Psoas muscle (tissue), 7 donors: ENCODE measurements at regions not wholly inside any gene's neighbourhood (a gene's known extent, or its start where the extent isn't known, plus 50 kb on each side); places are given as distances from the start of the nearest gene placed in this dataset.

Experiments used
- ATAC-seq, 4 donors: fragments of 200-7000 bp; cut with Tn5 transposase; one replicate each; pipeline ENCODE4 v1.9.1; 2020; ENCODE audit warnings: moderate library complexity in 3 of 4, mild to moderate bottlenecking in 2 of 4
- DNase-seq, 2 donors: peaks; one replicate each; pipeline ENCODE4 v3.0.0-alpha.2; 2020
- H3K27ac ChIP-seq: fragments of 200-600 bp; one replicate; pipeline ENCODE4 v1.8.0; 2022
- H3K27me3 ChIP-seq, 3 donors: fragments of 200-600 bp in 1 of 3; one replicate each; pipeline versions ENCODE4 v1.6.1 to v1.8.0; 2013 to 2022; ENCODE audit warnings: low read length in 2 of 3, mild to moderate bottlenecking in 2 of 3, moderate library complexity in 1 of 3; ENCODE audit not compliant: insufficient read depth in 3 of 3
- H3K36me3 ChIP-seq, 2 donors: fragments of 200-600 bp in 1 of 2; one replicate each; pipeline versions ENCODE4 v1.6.1 to v1.8.0; 2013 to 2022; ENCODE audit warnings: low read depth in 1 of 2, mild to moderate bottlenecking in 1 of 2, moderate library complexity in 1 of 2; ENCODE audit not compliant: insufficient read depth in 1 of 2
- H3K4me1 ChIP-seq: fragments of 200-600 bp; one replicate; pipeline ENCODE4 v1.8.0; 2022
- H3K4me3 ChIP-seq: fragments of 200-600 bp; one replicate; pipeline ENCODE4 v1.8.0; 2022; ENCODE audit warnings: mild to moderate bottlenecking
- H3K9me3 ChIP-seq: fragments of 200-600 bp; one replicate; pipeline ENCODE4 v1.8.0; 2022
- WGBS, 3 donors: extraction: QIAGEN DNeasy Blood & Tissue Kit; methylation state at CpG; one replicate each; pipeline versions ENCODE4 v1.1.6 to v1.1.7; 2013; 5-methylcytosine and 5-hydroxymethylcytosine counted together
- intact Hi-C, 2 donors: fragments of 100-400 bp; cut with DNase I; formaldehyde crosslinking; loops; one replicate each; pipeline versions ENCODE4 v1.11.0 to v1.14.2; 2022
- TF ChIP-seq, protein P1 (sequence below): fragments of 200-600 bp; IDR thresholded peaks from one replicate; pipeline ENCODE4 v1.8.0; 2022; ENCODE audit warnings: antibody characterized with exemption
- donor health status: healthy with polysubstance abuse.
- donor health status: DM: no; HTN: no; CAD: no; lungs with moderate emphysema.
- donor health status: Bipolar disorder and iron deficiency.
- donor health status: healthy.
- donor health status: DM: yes; HTN: yes; CAD: no.
- donor health status: DM: no; HTN: no; CAD: no.
- donor health status: DM: yes; HTN: yes; CAD: no.

DNA sequence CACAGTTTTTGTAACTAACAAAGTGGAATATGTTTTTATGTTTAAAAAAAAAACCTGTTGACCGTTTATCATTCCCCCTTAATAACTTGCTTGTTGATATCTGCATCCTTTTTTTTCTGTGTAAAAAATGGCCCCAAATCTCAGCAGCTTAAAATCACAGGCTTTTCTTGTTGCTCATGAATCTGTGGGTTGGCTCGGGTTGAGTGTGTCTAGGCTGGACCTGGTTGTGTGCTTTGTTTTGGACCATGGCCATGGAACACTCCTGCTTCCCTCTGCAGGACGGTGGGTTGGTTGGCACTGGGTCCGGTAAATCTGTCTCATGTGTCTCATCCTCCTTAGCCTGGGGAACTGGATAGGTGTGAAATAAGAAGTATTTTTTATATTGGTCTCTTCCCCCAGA is 139.0 kb upstream of the LINC00305 start:
- Histone ChIP-seq H3K27ac (no peak overlapping the region), H3K4me3 (no peak overlapping the region), H3K36me3 (no peaks in the 10 kb centered on the region), H3K4me1 (no peaks in the 10 kb centered on the region), H3K9me3 (no peaks in the 10 kb centered on the region), H3K27me3 (no peaks in the 10 kb centered on the region)
- 61 to 64% (median 63%) methylated on average over 4 of the region's 4 CpGs for WGBS, 3 donors
- intact Hi-C loops, result no loop called here
- TF ChIP-seq, protein P1, sequence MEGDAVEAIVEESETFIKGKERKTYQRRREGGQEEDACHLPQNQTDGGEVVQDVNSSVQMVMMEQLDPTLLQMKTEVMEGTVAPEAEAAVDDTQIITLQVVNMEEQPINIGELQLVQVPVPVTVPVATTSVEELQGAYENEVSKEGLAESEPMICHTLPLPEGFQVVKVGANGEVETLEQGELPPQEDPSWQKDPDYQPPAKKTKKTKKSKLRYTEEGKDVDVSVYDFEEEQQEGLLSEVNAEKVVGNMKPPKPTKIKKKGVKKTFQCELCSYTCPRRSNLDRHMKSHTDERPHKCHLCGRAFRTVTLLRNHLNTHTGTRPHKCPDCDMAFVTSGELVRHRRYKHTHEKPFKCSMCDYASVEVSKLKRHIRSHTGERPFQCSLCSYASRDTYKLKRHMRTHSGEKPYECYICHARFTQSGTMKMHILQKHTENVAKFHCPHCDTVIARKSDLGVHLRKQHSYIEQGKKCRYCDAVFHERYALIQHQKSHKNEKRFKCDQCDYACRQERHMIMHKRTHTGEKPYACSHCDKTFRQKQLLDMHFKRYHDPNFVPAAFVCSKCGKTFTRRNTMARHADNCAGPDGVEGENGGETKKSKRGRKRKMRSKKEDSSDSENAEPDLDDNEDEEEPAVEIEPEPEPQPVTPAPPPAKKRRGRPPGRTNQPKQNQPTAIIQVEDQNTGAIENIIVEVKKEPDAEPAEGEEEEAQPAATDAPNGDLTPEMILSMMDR, result no peak
- ATAC-seq (no peak), DNase-seq (no peak)

DNA sequence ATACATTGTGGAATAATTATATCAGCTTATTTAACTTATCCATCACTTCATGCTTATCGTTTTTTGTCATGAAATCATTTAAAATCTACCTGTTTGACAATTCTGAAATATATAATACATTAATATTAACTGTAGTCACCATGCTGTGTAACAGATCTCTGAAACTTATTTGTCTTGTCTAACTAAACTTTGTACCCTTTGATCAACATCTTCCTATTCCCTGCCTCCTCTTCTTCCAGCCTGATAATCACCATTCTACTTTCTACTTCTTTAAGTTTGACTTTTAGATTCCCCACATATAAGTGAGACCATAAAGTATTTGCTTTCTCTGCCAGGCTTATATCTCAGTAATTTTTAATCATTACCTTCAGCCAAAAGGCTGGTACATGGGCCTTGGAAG is 134.2 kb upstream of the LINC00305 start:
- intact Hi-C loops, result no loop called here
- Histone ChIP-seq H3K9me3 (no peaks in the 10 kb centered on the region), H3K36me3 (no peaks in the 10 kb centered on the region), H3K27ac (no peak overlapping the region), H3K4me3 (no peak overlapping the region), H3K4me1 (no peaks in the 10 kb centered on the region), H3K27me3 (no peaks in the 10 kb centered on the region)
- DNase-seq (no peak), ATAC-seq (no peak)
- TF ChIP-seq, protein P1, result no peak
- WGBS, 3 donors, result 76 to 85% (median 76%) methylated on average over 1 of the region's 1 CpG

DNA sequence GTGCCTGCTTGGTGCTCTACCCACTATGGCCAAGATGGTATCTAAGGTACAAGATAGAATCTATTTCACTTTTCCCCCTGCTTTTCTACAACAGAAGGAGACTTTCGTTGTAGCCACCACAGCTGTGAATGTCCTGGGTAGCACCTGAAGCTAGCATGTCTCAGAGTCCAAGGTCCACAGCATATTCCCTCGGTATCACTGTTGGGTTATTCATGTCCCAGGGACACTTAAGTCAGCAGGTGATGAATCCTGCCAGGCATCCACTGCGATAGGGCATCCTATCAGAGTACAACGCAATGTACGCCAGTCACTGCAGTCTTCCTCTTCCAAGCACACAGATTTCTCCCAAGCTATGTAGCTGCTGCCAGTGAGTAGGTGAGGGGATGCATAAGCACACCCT is 129.1 kb upstream of the LINC00305 start:
- 88 to 97% (median 93%) methylated on average over 5 of the region's 5 CpGs for WGBS, 3 donors
- ATAC-seq (no peak), DNase-seq (no peak)
- TF ChIP-seq, protein P1, result no peak
- Histone ChIP-seq H3K27ac (no peak overlapping the region), H3K9me3 (no peaks in the 10 kb centered on the region), H3K4me3 (no peak overlapping the region), H3K27me3 (no peaks in the 10 kb centered on the region), H3K36me3 (no peaks in the 10 kb centered on the region), H3K4me1 (no peaks in the 10 kb centered on the region)
- intact Hi-C loops, result no loop called here

DNA sequence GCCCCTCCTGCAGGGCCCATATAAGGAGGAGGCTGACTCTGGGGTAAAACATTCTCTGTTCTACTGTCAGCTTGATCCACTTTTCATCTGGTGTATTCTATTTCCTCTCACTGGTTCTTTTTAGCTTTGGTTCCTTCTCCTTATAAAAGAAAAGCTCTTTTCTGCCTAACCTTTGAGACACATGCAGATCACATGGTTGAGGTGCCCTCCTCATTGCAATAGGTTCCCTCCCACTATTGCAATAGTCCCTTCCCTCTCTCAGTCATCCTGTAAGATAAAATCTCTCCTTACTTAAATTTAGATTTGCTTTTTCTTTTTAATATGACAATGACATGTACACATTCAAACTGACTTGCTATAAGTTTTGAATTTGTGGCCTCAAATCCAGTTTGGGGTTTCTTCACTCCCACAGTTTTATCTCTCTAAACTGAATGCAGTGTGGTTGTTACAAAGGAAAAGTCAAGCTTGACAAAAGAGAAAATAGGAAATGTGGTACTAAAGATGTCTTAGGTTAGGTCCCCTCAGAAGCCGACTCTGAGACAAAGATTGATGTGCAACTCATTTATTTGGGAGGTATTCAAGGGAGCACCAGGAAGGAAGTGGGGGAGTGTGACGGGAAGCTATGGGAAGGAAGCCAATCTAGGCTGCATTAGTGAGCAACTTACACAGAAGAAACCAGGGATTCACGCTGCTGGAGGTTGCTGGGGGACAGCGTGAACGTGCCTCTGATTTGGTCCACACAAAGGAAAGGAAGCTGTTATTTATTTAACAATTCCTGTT is 127.6 kb upstream of the LINC00305 start:
- Histone ChIP-seq H3K4me1 (no peaks in the 10 kb centered on the region), H3K4me3 (no peak overlapping the region), H3K36me3 (no peaks in the 10 kb centered on the region), H3K9me3 (no peaks in the 10 kb centered on the region), H3K27ac (peak overlapping the region; percentile 41), H3K27me3 (no peaks in the 10 kb centered on the region)
- TF ChIP-seq, protein P1, result no peak
- no peak for DNase-seq
- ATAC-seq, result no peak
- intact Hi-C loops, result no loop called here
- WGBS, 3 donors, result 43 to 54% (median 45%) methylated on average over 5 of the region's 5 CpGs
